ENCODE measurements at regions not wholly inside any gene's neighbourhood (a gene's known extent, or its start where the extent isn't known, plus 50 kb on each side); places are given as distances from the start of the nearest gene placed in this dataset.

- DNase-seq (ENCODE audit: low read depth, low spot score) = no peak
Observed at GRCh38 chr11:39144351-39145130, 2314.9 kb downstream of the LRRC4C start.

- DNase-seq (ENCODE audit: low read depth, low spot score) = no peak
Observed at GRCh38 chr11:39139581-39139980, 2319.9 kb downstream of the LRRC4C start.

GRCh38 chr11:39120890-39121289, 2338.6 kb downstream of the LRRC4C start:
- no peak for DNase-seq (ENCODE audit: low read depth, low spot score)

GRCh38 chr11:39113606-39114005, 2345.8 kb downstream of the LRRC4C start:
- DNase-seq (ENCODE audit: low read depth, low spot score) = no peak

- no peak for DNase-seq (ENCODE audit: low read depth, low spot score)
Observed at GRCh38 chr11:39102236-39102635, 2357.2 kb downstream of the LRRC4C start.

GRCh38 chr11:39078465-39078864, 2381.0 kb downstream of the LRRC4C start:
- DNase-seq (ENCODE audit: low read depth, low spot score) = no peak

GRCh38 chr11:39037611-39038010, 2421.8 kb downstream of the LRRC4C start:
- DNase-seq (ENCODE audit: low read depth, low spot score) = no peak

- DNase-seq (ENCODE audit: low read depth, low spot score) = no peak
Observed at GRCh38 chr11:39036021-39036420, 2423.4 kb downstream of the LRRC4C start.

- no peak for DNase-seq (ENCODE audit: low read depth, low spot score)
Observed at GRCh38 chr11:39021539-39021938, 2423.5 kb upstream of the RAG2 start.

GRCh38 chr11:39011797-39012196, 2413.8 kb upstream of the RAG2 start:
- no peak for DNase-seq (ENCODE audit: low read depth, low spot score)

- DNase-seq (ENCODE audit: low read depth, low spot score) = no peak
Observed at GRCh38 chr11:38990841-38991240, 2392.8 kb upstream of the RAG2 start.

- no peak for DNase-seq (ENCODE audit: low read depth, low spot score)
Observed at GRCh38 chr11:38990139-38990538, 2392.1 kb upstream of the RAG2 start.

GRCh38 chr11:38988908-38989307, 2390.9 kb upstream of the RAG2 start:
- no peak for DNase-seq (ENCODE audit: low read depth, low spot score)

GRCh38 chr11:38972220-38972619, 2374.2 kb upstream of the RAG2 start:
- DNase-seq (ENCODE audit: low read depth, low spot score) = no peak

- no peak for DNase-seq (ENCODE audit: low read depth, low spot score)
Observed at GRCh38 chr11:38971141-38971540, 2373.1 kb upstream of the RAG2 start.

GRCh38 chr11:38968951-38969350, 2370.9 kb upstream of the RAG2 start:
- DNase-seq (ENCODE audit: low read depth, low spot score) = no peak

GRCh38 chr11:38952698-38953097, 2354.7 kb upstream of the RAG2 start:
- no peak for DNase-seq (ENCODE audit: low read depth, low spot score)

GRCh38 chr11:38950867-38951266, 2352.8 kb upstream of the RAG2 start:
- DNase-seq (ENCODE audit: low read depth, low spot score) = no peak

- no peak for DNase-seq (ENCODE audit: low read depth, low spot score)
Observed at GRCh38 chr11:38948392-38948791, 2350.4 kb upstream of the RAG2 start.

GRCh38 chr11:38937709-38938108, 2339.7 kb upstream of the RAG2 start:
- DNase-seq (ENCODE audit: low read depth, low spot score) = no peak

- no peak for DNase-seq (ENCODE audit: low read depth, low spot score)
Observed at GRCh38 chr11:38935941-38936340, 2337.9 kb upstream of the RAG2 start.

GRCh38 chr11:38927993-38928392, 2330.0 kb upstream of the RAG2 start:
- no peak for DNase-seq (ENCODE audit: low read depth, low spot score)

GRCh38 chr11:38924644-38925043, 2326.6 kb upstream of the RAG2 start:
- DNase-seq (ENCODE audit: low read depth, low spot score) = no peak

- DNase-seq (ENCODE audit: low read depth, low spot score) = no peak
Observed at GRCh38 chr11:38900211-38900610, 2302.2 kb upstream of the RAG2 start.

All from smooth muscle cell of the brain vasculature (primary cell).